ENCODE measurements at regions not wholly inside any gene's neighbourhood (a gene's known extent, or its start where the extent isn't known, plus 50 kb on each side); places are given as distances from the start of the nearest gene placed in this dataset.

DNA sequence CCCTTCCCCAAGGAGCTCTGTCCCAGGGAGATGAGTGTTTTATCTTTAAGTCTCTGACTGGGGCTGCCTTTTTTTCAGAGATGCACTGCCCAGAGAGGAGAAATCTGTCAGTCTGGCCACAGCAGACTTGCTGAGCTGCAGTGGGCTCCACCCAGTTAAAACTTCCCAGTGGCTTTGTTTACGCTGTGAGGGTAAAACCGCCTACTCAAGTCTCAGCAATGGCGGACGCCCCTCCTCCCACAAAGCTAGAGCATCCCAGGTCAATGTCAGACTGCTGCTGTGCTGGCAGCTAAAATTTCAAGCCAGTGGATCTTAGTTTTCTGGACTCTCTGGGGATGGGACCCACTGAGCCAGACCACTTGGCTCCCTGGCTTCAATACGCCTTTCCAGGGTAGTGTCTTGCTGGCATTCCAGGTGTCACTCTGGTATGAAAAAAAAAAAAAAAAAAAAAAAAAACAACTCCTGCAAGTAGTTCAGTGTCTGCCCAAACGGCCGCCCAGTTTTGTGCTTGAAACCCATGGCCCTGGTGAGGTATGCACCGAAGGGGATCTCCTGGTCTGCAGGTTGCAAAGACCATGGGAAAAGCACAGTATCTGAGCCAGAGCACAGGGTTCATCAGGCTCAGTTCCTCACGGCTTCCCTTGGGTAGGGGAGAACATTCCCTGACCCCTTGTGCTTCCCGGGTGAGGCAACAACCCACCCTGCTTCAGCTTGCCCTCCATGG is 1616.1 kb upstream of the ADGRL3 start:
- TF ChIP-seq POLR2A (IDR thresholded peaks at IDR 0.05) = no peak
- TF ChIP-seq, protein P1, sequence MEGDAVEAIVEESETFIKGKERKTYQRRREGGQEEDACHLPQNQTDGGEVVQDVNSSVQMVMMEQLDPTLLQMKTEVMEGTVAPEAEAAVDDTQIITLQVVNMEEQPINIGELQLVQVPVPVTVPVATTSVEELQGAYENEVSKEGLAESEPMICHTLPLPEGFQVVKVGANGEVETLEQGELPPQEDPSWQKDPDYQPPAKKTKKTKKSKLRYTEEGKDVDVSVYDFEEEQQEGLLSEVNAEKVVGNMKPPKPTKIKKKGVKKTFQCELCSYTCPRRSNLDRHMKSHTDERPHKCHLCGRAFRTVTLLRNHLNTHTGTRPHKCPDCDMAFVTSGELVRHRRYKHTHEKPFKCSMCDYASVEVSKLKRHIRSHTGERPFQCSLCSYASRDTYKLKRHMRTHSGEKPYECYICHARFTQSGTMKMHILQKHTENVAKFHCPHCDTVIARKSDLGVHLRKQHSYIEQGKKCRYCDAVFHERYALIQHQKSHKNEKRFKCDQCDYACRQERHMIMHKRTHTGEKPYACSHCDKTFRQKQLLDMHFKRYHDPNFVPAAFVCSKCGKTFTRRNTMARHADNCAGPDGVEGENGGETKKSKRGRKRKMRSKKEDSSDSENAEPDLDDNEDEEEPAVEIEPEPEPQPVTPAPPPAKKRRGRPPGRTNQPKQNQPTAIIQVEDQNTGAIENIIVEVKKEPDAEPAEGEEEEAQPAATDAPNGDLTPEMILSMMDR (IDR thresholded peaks at IDR 0.05) = no peak

Data from right lobe of liver (tissue), 4 donors.